GM19324 (cell line): ENCODE measurements at regions not wholly inside any gene's neighbourhood (a gene's known extent, or its start where the extent isn't known, plus 50 kb on each side); places are given as distances from the start of the nearest gene placed in this dataset.

Source experiments
- ATAC-seq: cut with Tn5 transposase; IDR thresholded peaks from one replicate; pipeline ENCODE4 v1.9.1; 2021; ENCODE audit warnings: mild to moderate bottlenecking, moderate library complexity; ENCODE audit not compliant: unreplicated experiment, low FRiP score

DNA sequence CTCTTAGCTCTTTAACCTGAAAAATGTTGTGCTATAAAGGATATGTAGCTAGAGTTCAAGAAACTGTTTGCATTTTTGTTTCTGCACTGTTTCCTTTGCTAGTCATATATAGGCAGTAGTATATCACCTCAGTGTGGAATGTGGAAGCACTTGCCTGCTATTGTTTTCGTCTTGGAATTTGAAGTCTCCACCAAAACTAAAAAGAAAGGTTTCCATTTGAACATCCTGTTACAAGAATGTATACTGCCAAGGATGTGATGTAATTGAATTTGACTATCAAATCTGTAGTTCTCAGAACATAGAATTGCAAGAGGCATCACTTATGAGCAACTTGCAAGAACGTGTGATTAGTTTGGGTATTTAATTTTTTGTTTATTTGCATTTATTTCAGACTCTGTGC, 51.1 kb upstream of the MEOX2 start:
- ATAC-seq: no peak
